ENCODE measurements at regions not wholly inside any gene's neighbourhood (a gene's known extent, or its start where the extent isn't known, plus 50 kb on each side); places are given as distances from the start of the nearest gene placed in this dataset.

GRCh38 chr11:127644366-127644765 lies 643.8 kb upstream of the KIRREL3 start:
- ChIA-PET POLR2A (no interaction called here), CTCF (no interaction called here)
- H3K36me3 Mint-ChIP-seq, result no peaks in the 10 kb centered on the region
- H3K9me3 Mint-ChIP-seq, result no peaks in the 10 kb centered on the region
- no peak overlapping the region for H3K4me3 Mint-ChIP-seq
- DNase-seq (ENCODE audit: low spot score) (no peak), ATAC-seq (no peak)
- TF ChIP-seq ETV6 (CRISPR knock-in tag; IDR thresholded peaks at IDR 0.05) (no peak), KAT7 (CRISPR knock-in tag; IDR thresholded peaks at IDR 0.05; ENCODE audit: borderline replicate concordance) (no peak), ZSCAN18 (CRISPR knock-in tag; IDR thresholded peaks at IDR 0.05) (no peak), USF2 (CRISPR knock-in tag; IDR thresholded peaks at IDR 0.05) (no peak), ZBTB21 (CRISPR knock-in tag; IDR thresholded peaks at IDR 0.05; ENCODE audit: borderline replicate concordance) (no peak), ZNF423 (CRISPR knock-in tag; IDR thresholded peaks at IDR 0.05) (no peak), NR2C2 (CRISPR knock-in tag; IDR thresholded peaks at IDR 0.05) (no peak), PRDM15 (CRISPR knock-in tag; IDR thresholded peaks at IDR 0.05) (no peak), RORB (CRISPR knock-in tag; IDR thresholded peaks at IDR 0.05) (no peak), ZNF317 (CRISPR knock-in tag; IDR thresholded peaks at IDR 0.05; ENCODE audit: borderline replicate concordance, low read depth) (no peak), JUN (CRISPR knock-in tag; IDR thresholded peaks at IDR 0.05) (no peak), TEAD4 (CRISPR knock-in tag; IDR thresholded peaks at IDR 0.05) (no peak)
- no peak overlapping the region for H3K27ac Mint-ChIP-seq
- H3K27me3 Mint-ChIP-seq (ENCODE audit: low read depth), result no peaks in the 10 kb centered on the region
- peaks cover 14% of the 10 kb centered on the region for H3K4me1 Mint-ChIP-seq

DNA sequence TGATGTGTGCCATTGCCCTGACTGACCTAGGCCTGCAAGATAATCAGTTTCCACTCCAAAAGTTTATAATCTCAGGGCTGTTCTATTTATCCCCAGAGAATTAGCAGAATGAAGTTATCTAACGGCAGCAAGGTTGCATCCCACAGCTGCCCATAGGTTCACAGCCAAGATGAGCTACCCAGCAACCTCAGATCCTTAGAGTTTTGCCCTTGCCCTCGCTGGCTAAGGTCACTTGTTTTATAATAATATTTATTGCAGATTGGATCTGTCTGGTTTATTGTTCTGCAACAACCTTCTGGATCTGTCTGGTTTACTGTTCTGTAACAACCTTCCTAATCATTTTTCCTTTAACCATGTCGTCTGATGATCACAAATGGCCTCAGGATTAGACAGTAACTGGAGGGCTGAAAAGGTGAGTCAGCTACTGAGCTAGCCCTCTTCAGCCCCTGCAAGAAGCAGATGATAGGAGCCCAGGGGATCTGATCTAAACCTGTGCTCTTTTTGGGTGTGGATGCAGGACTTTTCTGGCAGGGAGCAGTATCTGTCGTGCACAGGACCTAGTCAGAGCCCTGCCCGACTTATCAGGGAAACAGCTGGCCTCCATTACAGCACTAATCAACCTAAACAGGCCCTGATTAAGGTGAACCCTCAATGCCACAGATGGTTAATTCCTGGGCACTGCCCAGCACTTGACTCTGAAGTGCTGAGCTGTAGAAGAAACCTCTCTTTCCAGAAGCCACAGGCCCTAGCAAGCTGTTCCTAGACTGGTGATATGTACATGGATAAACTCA lies 642.9 kb upstream of the KIRREL3 start:
- no peak for ATAC-seq
- ChIA-PET POLR2A (no interaction called here), CTCF (no interaction called here)
- Mint-ChIP-seq H3K36me3 (no peaks in the 10 kb centered on the region), H3K4me3 (no peak overlapping the region), H3K9me3 (no peaks in the 10 kb centered on the region), H3K27me3 (ENCODE audit: low read depth) (no peaks in the 10 kb centered on the region), H3K4me1 (peaks cover 14% of the 10 kb centered on the region), H3K27ac (no peak overlapping the region)
- no peak for DNase-seq (ENCODE audit: low spot score)
- TF ChIP-seq MXD4 (CRISPR knock-in tag; IDR thresholded peaks at IDR 0.05; ENCODE audit: borderline replicate concordance), result no peak
- TF ChIP-seq ZNF263 (CRISPR knock-in tag; IDR thresholded peaks at IDR 0.05; ENCODE audit: low read depth), result no peak
- no peak for TF ChIP-seq CBFB (CRISPR knock-in tag; IDR thresholded peaks at IDR 0.05; ENCODE audit: low read depth)
- TF ChIP-seq JUN (CRISPR knock-in tag; IDR thresholded peaks at IDR 0.05), result no peak
- TF ChIP-seq, protein P1, sequence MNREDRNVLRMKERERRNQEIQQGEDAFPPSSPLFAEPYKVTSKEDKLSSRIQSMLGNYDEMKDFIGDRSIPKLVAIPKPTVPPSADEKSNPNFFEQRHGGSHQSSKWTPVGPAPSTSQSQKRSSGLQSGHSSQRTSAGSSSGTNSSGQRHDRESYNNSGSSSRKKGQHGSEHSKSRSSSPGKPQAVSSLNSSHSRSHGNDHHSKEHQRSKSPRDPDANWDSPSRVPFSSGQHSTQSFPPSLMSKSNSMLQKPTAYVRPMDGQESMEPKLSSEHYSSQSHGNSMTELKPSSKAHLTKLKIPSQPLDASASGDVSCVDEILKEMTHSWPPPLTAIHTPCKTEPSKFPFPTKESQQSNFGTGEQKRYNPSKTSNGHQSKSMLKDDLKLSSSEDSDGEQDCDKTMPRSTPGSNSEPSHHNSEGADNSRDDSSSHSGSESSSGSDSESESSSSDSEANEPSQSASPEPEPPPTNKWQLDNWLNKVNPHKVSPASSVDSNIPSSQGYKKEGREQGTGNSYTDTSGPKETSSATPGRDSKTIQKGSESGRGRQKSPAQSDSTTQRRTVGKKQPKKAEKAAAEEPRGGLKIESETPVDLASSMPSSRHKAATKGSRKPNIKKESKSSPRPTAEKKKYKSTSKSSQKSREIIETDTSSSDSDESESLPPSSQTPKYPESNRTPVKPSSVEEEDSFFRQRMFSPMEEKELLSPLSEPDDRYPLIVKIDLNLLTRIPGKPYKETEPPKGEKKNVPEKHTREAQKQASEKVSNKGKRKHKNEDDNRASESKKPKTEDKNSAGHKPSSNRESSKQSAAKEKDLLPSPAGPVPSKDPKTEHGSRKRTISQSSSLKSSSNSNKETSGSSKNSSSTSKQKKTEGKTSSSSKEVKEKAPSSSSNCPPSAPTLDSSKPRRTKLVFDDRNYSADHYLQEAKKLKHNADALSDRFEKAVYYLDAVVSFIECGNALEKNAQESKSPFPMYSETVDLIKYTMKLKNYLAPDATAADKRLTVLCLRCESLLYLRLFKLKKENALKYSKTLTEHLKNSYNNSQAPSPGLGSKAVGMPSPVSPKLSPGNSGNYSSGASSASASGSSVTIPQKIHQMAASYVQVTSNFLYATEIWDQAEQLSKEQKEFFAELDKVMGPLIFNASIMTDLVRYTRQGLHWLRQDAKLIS (CRISPR knock-in tag; IDR thresholded peaks at IDR 0.05; ENCODE audit: borderline replicate concordance), result no peak
- TF ChIP-seq CREB1 (CRISPR knock-in tag; IDR thresholded peaks at IDR 0.05), result no peak
- no peak for TF ChIP-seq TP53 (CRISPR knock-in tag; IDR thresholded peaks at IDR 0.05)
- TF ChIP-seq, protein P2, sequence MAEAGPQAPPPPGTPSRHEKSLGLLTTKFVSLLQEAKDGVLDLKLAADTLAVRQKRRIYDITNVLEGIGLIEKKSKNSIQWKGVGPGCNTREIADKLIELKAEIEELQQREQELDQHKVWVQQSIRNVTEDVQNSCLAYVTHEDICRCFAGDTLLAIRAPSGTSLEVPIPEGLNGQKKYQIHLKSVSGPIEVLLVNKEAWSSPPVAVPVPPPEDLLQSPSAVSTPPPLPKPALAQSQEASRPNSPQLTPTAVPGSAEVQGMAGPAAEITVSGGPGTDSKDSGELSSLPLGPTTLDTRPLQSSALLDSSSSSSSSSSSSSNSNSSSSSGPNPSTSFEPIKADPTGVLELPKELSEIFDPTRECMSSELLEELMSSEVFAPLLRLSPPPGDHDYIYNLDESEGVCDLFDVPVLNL (CRISPR knock-in tag; IDR thresholded peaks at IDR 0.05; ENCODE audit: borderline replicate concordance, low read depth), result no peak
- no peak for TF ChIP-seq ELF4 (CRISPR knock-in tag; IDR thresholded peaks at IDR 0.05; ENCODE audit: low read depth)
- no peak for TF ChIP-seq OVOL2 (CRISPR knock-in tag; IDR thresholded peaks at IDR 0.05; ENCODE audit: borderline replicate concordance)
- TF ChIP-seq RORB (CRISPR knock-in tag; IDR thresholded peaks at IDR 0.05), result no peak
- TF ChIP-seq NR2C2 (CRISPR knock-in tag; IDR thresholded peaks at IDR 0.05), result no peak
- no peak for TF ChIP-seq ZBTB43 (CRISPR knock-in tag; IDR thresholded peaks at IDR 0.05)
- no peak for TF ChIP-seq TEAD1 (CRISPR knock-in tag; IDR thresholded peaks at IDR 0.05)

All from WTC11 (cell line).